GM21423 (cell line): ENCODE measurements at regions not wholly inside any gene's neighbourhood (a gene's known extent, or its start where the extent isn't known, plus 50 kb on each side); places are given as distances from the start of the nearest gene placed in this dataset.

Experiments used
- ATAC-seq: cut with Tn5 transposase; IDR thresholded peaks from one replicate; pipeline ENCODE4 v1.9.1; 2021; ENCODE audit warnings: mild to moderate bottlenecking, moderate library complexity; ENCODE audit not compliant: unreplicated experiment

GRCh38 chr15:60093273-60094067 is 89.4 kb downstream of the FOXB1 start:
- ATAC-seq, result no peak

- no peak for ATAC-seq
Measured at GRCh38 chr15:60095711-60096110, 91.6 kb downstream of the FOXB1 start.

GRCh38 chr15:60096157-60096556 is 92.0 kb downstream of the FOXB1 start:
- ATAC-seq, result no peak

- ATAC-seq, result no peak
Measured at GRCh38 chr15:60101416-60101815, 97.3 kb downstream of the FOXB1 start.

- no peak for ATAC-seq
Measured at GRCh38 chr15:60102748-60103147, 98.6 kb downstream of the FOXB1 start.

- no peak for ATAC-seq
Measured at GRCh38 chr15:60110909-60111308, 106.8 kb downstream of the FOXB1 start.

- ATAC-seq, result no peak
Measured at GRCh38 chr15:60115579-60116380, 111.7 kb downstream of the FOXB1 start.

- no peak for ATAC-seq
Measured at GRCh38 chr15:60116456-60117089, 112.5 kb downstream of the FOXB1 start.

- no peak for ATAC-seq
Measured at GRCh38 chr15:60118146-60118545, 114.0 kb downstream of the FOXB1 start.

GRCh38 chr15:60118626-60119025 is 114.5 kb downstream of the FOXB1 start:
- no peak for ATAC-seq

GRCh38 chr15:60119101-60119500 is 115.0 kb downstream of the FOXB1 start:
- ATAC-seq, result no peak

- ATAC-seq, result no peak
Measured at GRCh38 chr15:60120100-60120499, 116.0 kb downstream of the FOXB1 start.

GRCh38 chr15:60121845-60122244 is 117.7 kb downstream of the FOXB1 start:
- no peak for ATAC-seq

GRCh38 chr15:60122691-60123090 is 118.6 kb downstream of the FOXB1 start:
- ATAC-seq, result no peak

- no peak for ATAC-seq
Measured at GRCh38 chr15:60124460-60125070, 120.5 kb downstream of the FOXB1 start.

GRCh38 chr15:60125334-60125733 is 121.2 kb downstream of the FOXB1 start:
- ATAC-seq, result no peak

GRCh38 chr15:60126200-60126599 is 122.1 kb downstream of the FOXB1 start:
- ATAC-seq, result no peak

- ATAC-seq, result no peak
Measured at GRCh38 chr15:60126661-60127060, 122.5 kb downstream of the FOXB1 start.

- no peak for ATAC-seq
Measured at GRCh38 chr15:60128000-60128376, 123.9 kb downstream of the FOXB1 start.

- no peak for ATAC-seq
Measured at GRCh38 chr15:60128710-60129109, 124.6 kb downstream of the FOXB1 start.

GRCh38 chr15:60130398-60130797 is 126.3 kb downstream of the FOXB1 start:
- ATAC-seq, result no peak
